ENCODE measurements at regions not wholly inside any gene's neighbourhood (a gene's known extent, or its start where the extent isn't known, plus 50 kb on each side); places are given as distances from the start of the nearest gene placed in this dataset.
"Not testable (repeated sequence)": the region's sequence is repeated elsewhere in the genome, so short reads cannot be mapped to it uniquely, and the experiment has no call there.

DNA sequence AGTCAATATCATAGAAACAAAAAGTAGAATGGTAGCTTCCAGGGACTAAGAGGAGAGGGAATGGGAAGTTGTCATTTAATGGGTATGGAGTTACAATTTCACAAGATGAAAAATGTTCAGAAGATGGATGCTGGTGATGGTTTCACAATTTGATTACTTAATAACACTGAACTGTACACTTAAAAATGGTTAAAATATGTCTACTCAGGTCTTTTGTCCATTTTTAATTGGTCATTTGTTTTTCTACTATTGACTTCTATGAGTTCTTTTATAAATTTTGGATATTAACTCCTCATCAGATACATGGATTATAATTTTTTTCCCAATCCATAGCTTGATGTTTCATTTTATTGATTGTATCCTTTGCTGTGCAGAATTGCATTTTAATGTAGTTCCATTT, 275.5 kb downstream of the AKAIN1 start:
- BruUV-seq (replicated peaks) = no TSS peak
- CTCF ChIA-PET = no interaction called here
- H3K36me3 ChIP-seq (ENCODE audit: insufficient read depth, low read length, poor library complexity, severe bottlenecking) = no peaks in the 10 kb centered on the region

GRCh38 chr18:4917509-4917908, 279.5 kb downstream of the AKAIN1 start:
- CTCF ChIA-PET; DNase-seq (ENCODE audit: low spot score); intact Hi-C loops (cut with micrococcal nuclease; ENCODE audit: unreplicated experiment); H3K36me3 ChIP-seq (ENCODE audit: insufficient read depth, low read length, poor library complexity, severe bottlenecking); H3K9me3 ChIP-seq (ENCODE audit: low read depth, low read length, poor library complexity, severe bottlenecking); H3K4me3 ChIP-seq (ENCODE audit: low read depth, low read length, poor library complexity, severe bottlenecking); BruUV-seq (replicated peaks); POLR2A ChIA-PET (ENCODE audit: low non-redundant PET); H3K27ac ChIP-seq (ENCODE audit: low read depth, low read length, poor library complexity, severe bottlenecking); H3K4me1 ChIP-seq (ENCODE audit: insufficient read depth, low read length, poor library complexity, severe bottlenecking); H3K27me3 ChIP-seq (replicated peaks; ENCODE audit: insufficient read depth, low read depth, low read length, poor library complexity): not testable (repeated sequence)

More for the DNA sequence above, 275.5 kb downstream of the AKAIN1 start:
- TF ChIP-seq EZH2 (IDR thresholded peaks at IDR 0.05; ENCODE audit: borderline replicate concordance, low read depth, low read length, poor library complexity, severe bottlenecking) (no peak), CTCF (conservative IDR thresholded peaks at IDR 0.05; ENCODE audit: low read depth, low read length) (no peak)
- no peak overlapping the region for H3K4me3 ChIP-seq (ENCODE audit: low read depth, low read length, poor library complexity, severe bottlenecking)
- POLR2A ChIA-PET (ENCODE audit: low non-redundant PET) = no interaction called here
- no peaks in the 10 kb centered on the region for H3K27me3 ChIP-seq (replicated peaks; ENCODE audit: insufficient read depth, low read depth, low read length, poor library complexity)
- no peak overlapping the region for H3K27ac ChIP-seq (ENCODE audit: low read depth, low read length, poor library complexity, severe bottlenecking)
- no peaks in the 10 kb centered on the region for H3K4me1 ChIP-seq (ENCODE audit: insufficient read depth, low read length, poor library complexity, severe bottlenecking)
- no peaks in the 10 kb centered on the region for H3K9me3 ChIP-seq (ENCODE audit: low read depth, low read length, poor library complexity, severe bottlenecking)
- intact Hi-C loops (cut with micrococcal nuclease; ENCODE audit: unreplicated experiment) = no loop called here
- no peak for DNase-seq (ENCODE audit: low spot score)

DNA sequence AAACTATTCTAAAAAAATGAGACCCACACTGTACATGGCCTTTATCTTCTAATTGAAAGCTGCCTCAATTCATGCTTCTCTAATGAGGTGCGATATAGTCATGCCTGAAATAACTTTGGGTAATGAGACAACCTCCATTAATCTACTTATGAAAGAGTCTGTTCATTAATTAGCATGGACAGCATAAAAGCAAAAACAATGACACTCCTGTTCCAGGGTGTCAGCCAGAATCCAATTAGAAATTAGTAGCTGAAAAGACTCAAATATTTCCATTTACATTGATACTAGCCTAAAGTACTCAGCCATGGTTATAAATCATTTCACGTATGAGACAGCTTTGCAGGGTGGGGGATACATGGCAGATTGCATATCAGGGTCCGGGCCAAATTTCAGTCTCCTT, 288.7 kb downstream of the AKAIN1 start:
- CTCF ChIA-PET = no interaction called here
- intact Hi-C loops (cut with micrococcal nuclease; ENCODE audit: unreplicated experiment) = no loop called here
- Histone ChIP-seq H3K4me3 (ENCODE audit: low read depth, low read length, poor library complexity, severe bottlenecking) (no peak overlapping the region), H3K27ac (ENCODE audit: low read depth, low read length, poor library complexity, severe bottlenecking) (no peak overlapping the region), H3K4me1 (ENCODE audit: insufficient read depth, low read length, poor library complexity, severe bottlenecking) (no peaks in the 10 kb centered on the region), H3K36me3 (ENCODE audit: insufficient read depth, low read length, poor library complexity, severe bottlenecking) (no peaks in the 10 kb centered on the region), H3K9me3 (ENCODE audit: low read depth, low read length, poor library complexity, severe bottlenecking) (no peaks in the 10 kb centered on the region), H3K27me3 (replicated peaks; ENCODE audit: insufficient read depth, low read depth, low read length, poor library complexity) (peaks cover 26% of the 10 kb centered on the region)
- TF ChIP-seq EZH2 (IDR thresholded peaks at IDR 0.05; ENCODE audit: borderline replicate concordance, low read depth, low read length, poor library complexity, severe bottlenecking) (no peak), CTCF (conservative IDR thresholded peaks at IDR 0.05; ENCODE audit: low read depth, low read length) (no peak)
- DNase-seq (ENCODE audit: low spot score) = no peak
- POLR2A ChIA-PET (ENCODE audit: low non-redundant PET) = no interaction called here
- no TSS peak for BruUV-seq (replicated peaks)

GRCh38 chr18:4906856-4907255, 290.2 kb downstream of the AKAIN1 start:
- H3K9me3 ChIP-seq (ENCODE audit: low read depth, low read length, poor library complexity, severe bottlenecking) = no peaks in the 10 kb centered on the region
- H3K4me3 ChIP-seq (ENCODE audit: low read depth, low read length, poor library complexity, severe bottlenecking) = no peak overlapping the region
- TF ChIP-seq CTCF (conservative IDR thresholded peaks at IDR 0.05; ENCODE audit: low read depth, low read length) = no peak
- TF ChIP-seq EZH2 (IDR thresholded peaks at IDR 0.05; ENCODE audit: borderline replicate concordance, low read depth, low read length, poor library complexity, severe bottlenecking) = no peak
- H3K4me1 ChIP-seq (ENCODE audit: insufficient read depth, low read length, poor library complexity, severe bottlenecking) = no peaks in the 10 kb centered on the region
- intact Hi-C loops (cut with micrococcal nuclease; ENCODE audit: unreplicated experiment) = no loop called here
- no peak for DNase-seq (ENCODE audit: low spot score)
- ChIA-PET CTCF (no interaction called here), POLR2A (ENCODE audit: low non-redundant PET) (no interaction called here)
- peaks cover 37% of the 10 kb centered on the region for H3K27me3 ChIP-seq (replicated peaks; ENCODE audit: insufficient read depth, low read depth, low read length, poor library complexity)
- no peaks in the 10 kb centered on the region for H3K36me3 ChIP-seq (ENCODE audit: insufficient read depth, low read length, poor library complexity, severe bottlenecking)
- H3K27ac ChIP-seq (ENCODE audit: low read depth, low read length, poor library complexity, severe bottlenecking) = no peak overlapping the region
- BruUV-seq (replicated peaks) = no TSS peak
